ENCODE measurements at regions not wholly inside any gene's neighbourhood (a gene's known extent, or its start where the extent isn't known, plus 50 kb on each side); places are given as distances from the start of the nearest gene placed in this dataset.

DNA sequence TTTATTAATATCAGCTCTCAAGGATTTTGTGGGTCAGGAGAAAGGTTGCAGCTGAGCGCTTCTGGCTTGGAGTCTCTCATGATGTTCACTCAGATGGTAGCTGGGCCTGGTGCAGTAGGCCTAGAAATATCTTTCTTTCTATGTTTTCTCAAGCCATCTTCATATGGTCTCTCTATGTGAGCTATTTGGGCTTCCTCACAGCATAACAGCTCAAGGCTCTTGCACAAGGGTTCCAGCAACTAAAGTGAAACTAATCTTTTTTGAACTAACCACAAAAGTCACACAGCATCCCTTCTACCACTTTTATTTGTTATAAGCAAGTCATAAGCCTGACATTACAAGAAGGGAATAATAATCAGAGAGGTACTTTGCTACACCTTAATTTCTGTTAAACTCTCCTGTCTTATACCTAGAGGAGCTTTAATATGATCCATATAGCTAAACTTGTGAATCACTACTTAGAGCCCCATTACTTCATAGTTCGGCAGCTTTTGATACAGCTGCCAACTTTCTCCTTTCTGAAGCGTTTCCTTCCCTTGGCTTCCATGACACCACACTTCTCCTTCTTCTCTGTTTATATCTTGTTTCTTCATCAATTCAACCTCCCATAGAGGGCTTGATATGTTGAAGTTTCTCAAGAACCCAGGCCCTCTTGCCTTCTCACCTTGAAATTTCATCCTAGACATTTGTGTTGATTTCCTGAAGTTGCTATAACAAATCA, 720.2 kb downstream of the LTN1 start:
- DNase-seq, result no peak

DNA sequence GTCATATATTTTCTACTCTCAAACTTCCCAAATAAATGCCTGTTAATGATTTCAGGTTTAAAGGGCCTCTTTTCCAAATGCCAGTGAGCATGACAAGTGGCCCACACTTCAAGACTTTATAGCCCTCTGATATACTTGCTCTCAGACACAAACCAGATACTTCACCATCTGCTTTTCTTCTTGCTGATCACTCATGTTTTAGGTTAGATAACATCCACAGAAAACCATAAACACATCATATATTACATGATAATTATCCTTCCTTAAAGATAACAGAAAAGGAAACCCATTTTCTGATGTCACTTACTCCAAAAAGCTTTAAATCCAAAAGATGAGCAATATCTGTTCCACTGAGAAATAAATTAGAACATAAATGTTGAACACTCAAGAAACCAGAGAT, 723.5 kb downstream of the LTN1 start:
- DNase-seq, result no peak

DNA sequence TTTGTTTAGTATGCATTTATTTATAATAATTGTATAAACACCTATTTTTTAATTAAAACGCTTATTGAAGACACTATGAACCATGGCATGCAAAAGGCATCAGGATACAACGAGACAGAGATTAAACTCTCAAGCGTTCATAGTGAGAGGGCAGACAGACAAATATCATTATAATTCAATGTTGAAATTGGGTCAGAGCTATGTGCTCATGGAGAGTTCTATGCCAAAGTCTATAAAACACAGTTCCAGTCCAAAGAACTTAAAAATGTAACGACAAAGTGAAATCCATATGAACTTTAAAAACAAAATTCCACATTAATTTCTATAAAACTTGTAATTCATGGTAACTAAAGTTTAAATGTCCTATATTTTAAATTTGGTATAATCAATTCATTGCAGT, 724.0 kb downstream of the LTN1 start:
- no peak for DNase-seq

DNA sequence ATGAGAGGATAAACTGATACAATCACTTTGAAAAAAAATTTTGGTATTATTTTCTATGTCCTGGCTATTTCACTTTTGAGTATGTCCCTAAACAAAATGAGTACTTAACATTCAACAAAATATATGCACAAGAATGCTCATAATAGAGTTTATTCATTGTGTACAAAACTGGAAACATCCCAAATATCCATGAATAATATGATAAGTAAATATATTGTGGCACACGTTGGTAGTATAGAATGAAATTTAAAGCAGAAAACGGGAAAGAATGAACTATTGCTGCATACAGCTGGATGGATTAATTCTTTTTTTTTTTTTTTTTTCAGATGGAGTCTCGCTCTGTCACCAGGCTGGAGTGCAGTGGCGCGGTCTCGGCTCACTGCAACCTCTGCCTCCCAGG, 725.2 kb downstream of the LTN1 start:
- DNase-seq, result no peak

DNA sequence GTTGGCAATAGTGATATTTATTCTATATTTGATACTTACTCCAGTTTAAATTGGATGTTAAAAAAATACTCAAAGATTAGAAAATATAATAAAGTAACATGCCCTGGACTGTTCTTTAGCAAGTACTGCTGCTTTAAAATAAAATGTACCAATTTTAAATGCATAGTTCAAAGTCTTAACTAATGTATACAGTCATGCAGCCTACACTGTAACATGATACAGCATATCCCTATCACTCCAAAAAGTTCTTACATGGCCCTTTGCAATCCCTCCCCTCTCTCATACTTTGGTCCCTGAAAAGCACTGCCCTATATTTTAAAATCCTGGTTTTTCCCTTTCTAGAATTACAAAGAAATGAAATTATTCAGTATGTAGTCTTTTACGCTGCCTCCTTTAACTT, 726.6 kb downstream of the LTN1 start:
- no peak for DNase-seq

DNA sequence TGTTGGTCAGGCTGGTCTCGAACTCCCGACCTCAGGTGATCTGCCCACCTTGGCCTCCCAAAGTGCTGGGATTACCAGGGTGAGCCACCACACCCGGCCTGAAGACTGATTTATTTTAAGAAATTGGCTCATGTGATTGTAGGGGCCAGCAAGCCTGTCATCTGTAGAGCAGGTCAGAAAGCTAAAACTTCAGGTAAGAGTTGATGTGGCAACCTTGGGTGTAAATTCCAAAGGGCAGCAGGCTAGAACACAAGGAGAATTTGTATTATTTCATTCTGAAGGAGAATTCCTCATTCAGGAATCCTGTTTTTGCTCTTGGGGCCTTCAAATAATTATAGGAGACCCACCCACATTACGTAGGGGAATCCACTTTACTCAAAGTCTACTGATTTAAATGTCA, 728.7 kb downstream of the LTN1 start:
- no peak for DNase-seq

DNA sequence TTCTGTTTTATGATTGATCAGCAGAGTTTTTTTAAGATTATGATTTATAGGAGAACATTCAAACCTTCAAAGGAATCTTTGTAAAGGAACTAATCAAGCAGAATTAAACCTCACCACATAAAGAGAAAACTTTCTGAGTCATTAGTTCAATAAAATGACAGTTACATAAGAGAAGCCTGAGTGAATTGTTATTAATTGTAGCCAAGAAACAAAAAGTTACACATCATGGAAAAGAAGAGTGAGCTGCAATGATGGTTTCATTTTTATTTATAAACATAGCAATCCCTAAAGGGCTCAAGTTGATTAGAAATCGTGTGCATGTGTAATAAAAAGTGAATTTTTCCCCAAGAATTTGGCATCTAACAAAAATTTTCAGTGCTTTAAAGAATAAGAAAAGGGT, 731.4 kb downstream of the LTN1 start:
- no peak for DNase-seq

DNA sequence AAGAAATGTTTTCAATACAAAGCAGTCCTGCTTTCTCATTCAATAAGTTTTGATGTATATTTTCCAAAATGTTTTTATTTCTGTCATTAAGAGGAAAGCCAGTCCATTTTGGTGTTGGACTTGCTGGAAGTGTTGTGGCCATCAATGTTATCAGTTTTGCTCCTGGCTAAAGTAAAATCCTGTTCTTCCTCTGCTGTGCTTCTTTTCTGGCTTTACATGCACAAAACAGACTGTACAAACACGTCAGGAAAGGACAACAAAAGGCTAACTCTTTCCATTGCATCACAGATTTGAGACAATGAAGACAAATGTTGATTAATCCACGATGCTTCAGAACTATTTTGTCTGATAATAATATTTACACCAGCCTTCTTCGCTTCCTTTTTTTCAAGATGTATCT, 735.4 kb downstream of the LTN1 start:
- DNase-seq, result peak; percentile 15

DNA sequence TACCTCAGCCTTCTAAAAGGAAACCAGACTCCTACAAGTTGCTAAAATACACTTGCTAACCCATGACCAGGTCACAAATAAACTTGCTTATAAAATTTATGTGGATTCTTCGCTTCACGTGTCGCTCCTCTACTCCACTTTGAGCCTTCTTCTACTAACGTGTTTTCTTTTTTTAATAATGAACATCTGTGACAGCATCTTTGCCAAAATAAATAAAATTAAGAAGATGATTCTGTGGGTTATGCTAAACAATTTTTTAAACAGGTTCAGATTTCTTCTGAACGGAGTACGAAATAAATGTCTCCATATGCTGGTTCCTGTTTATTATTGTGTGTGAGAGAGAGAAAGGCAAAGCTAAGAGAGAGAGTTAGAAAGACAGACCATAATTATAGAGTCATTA, 735.8 kb downstream of the LTN1 start:
- peak; percentile 43 for DNase-seq

DNA sequence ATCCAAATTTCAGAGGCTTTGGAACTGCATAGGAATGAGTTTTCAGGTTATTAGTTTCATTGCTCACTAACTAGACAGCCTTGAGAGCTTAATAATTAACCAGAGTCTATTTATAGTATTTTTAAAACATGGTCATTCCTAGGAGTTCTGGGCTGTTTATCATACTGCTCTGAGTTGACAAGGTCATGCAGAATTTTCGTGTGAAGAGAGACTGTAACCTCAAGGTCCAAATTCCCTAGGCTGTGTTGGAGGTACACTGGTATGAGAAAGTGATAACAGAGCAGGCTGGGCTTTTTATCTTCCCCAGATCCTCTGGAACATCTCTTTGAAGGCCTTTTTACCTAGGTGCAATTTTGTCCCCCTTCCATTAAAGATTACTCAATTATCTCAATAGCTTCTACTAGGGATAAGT, 736.3 kb downstream of the LTN1 start:
- DNase-seq, result no peak

DNA sequence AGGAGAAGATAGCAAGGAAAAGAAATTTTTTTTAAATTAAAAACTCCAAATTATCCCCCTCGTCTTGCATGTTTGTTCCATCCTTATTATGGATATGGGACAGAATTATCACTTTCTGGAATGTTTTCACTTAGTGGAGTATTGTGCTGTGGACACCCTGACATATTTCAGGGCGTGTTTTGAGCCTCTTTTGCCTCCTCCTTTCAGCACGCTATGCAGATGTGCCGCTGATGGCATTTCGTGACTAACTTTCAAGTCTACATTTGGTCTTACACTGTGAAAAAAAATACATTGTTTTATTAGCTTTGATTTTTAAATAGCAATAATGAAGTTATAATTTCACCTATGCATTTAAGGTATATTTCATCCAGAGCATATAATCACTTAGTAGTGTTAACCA, 738.7 kb downstream of the LTN1 start:
- DNase-seq, result no peak

DNA sequence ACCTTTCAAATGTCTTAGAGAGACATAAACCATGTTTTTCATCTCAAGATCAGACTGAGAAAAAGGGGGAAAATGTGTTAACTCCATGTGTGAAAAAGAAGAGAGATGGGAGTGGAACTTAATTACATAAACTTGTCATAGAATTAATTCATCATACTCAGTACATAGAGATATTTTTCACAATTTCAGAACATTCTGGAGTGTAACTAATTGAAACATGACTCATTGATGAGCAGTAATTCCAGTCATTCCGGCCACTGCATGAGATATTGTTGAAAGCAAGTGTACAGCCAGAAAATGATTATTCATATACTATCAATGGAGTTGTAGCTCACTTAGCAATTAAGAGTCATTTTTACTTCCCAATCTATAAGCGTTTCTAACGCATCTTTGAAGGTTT, 739.3 kb downstream of the LTN1 start:
- no peak for DNase-seq

DNA sequence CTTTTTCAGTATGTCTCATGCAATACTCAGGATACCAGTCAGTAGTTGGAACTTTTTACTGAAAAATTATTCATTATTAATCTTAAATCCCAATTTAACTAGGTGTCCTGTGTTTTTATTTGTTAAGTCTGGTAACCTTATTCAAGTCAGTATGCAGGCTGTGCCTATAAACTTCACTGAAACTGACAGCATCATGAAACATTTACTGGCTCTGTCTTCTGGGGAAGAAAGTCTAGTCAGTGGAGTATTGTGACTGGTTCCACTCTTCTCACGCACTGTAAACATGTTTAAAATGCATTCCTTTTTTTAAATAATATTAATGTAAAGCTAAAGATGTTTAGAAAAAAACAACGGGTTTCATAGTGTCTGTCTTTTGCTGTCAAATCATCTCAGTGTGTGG, 739.7 kb downstream of the LTN1 start:
- DNase-seq, result no peak

DNA sequence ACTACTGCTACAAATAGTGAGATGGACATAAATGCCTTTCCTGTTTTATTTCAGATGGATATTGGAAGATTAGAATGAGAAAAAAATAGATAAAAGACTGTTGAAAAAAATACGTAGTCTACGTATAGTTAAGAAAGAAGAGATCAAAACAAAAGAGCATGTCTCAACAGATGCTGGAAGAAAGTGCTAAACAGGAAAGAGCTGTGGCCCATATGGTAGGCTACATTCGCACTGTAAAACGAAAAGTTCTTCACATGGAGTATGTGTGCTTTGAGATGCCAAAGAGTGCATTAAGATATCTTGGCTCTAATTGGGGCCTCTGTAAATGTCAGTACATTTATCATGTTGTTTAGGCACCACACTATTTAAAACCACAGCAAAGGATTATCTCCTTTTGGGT, 741.7 kb downstream of the LTN1 start:
- no peak for DNase-seq

DNA sequence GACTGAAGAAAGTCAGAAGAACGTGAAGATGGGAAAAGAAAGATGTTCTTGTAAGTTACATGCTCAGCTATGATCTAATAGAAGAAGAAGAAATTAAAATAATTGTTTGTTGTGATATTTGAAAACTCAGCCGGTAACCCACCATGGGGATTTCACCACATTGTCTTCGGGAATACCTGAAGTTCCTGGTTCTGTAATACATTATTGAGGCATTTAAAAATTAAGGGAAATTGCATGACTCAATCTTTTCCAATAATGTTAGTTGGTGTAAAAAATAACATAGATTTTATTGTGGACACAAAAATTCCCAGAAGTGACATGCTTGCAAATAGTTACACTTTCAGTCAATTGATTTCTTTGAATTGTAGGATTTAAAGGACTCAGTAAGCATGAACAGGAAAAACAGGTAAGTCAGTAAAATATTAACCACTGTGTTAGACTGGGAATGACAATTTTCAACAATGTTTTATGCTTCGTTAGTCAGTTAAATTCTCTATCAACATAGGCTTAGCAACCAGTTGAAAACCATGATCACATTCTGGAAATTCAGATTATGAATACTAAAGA, 745.1 kb downstream of the LTN1 start:
- peak; percentile 25 for DNase-seq

DNA sequence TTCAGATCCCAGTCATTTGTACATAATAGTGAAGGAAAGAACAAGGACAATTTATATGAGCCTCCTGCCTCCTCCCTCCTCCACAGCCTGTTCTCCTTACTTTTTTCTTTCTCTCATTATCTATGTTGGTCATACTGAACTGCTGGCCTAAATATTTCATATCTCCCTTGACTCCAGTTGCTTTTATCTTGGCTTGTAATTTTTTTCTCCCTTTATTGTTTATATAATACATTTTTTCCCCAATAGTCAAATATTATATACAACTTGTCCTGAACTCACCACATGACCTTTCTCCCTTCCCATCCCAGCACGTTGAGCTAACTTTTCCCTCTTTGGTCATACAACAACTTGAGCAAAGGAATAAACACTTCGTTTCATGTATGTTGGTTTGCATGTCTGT, 752.1 kb downstream of the LTN1 start:
- DNase-seq, result no peak

DNA sequence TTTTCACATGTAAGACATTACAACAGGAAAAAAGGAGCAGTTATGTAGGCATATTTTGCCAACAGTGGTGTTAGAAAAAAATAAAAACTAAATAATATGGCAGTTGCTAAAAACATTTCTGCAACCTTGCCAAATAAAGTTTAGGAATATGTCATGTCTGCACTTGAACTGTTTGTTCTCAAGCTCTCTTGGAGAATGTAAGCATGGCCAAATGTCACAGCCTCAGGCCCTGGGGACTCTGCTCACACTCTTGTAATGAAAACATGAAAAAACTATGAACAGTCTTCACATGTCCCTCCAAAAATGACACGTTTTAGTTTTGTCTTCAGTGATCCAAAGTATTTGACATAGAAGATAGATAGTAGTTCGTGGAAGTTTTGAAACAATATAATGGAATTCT, 753.3 kb downstream of the LTN1 start:
- peak; percentile 75 for DNase-seq

DNA sequence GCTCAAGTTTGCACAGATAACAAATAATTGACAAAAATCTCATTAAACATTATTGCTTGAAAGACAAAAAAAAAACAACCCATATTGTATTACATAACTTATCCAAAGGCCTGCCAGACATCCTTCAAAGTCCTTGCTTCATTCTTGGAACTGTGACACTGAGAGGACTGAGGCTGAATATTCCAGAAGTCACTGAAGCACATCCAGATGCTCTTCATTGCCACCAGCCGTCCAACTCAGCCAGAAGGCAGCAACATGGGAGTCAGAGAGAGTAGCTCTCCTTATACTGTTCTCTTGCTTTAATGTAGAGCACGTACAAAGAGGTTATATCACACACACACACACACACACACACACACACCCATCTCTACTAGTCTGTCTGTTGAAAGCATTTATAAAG, 755.0 kb downstream of the LTN1 start:
- no peak for DNase-seq

DNA sequence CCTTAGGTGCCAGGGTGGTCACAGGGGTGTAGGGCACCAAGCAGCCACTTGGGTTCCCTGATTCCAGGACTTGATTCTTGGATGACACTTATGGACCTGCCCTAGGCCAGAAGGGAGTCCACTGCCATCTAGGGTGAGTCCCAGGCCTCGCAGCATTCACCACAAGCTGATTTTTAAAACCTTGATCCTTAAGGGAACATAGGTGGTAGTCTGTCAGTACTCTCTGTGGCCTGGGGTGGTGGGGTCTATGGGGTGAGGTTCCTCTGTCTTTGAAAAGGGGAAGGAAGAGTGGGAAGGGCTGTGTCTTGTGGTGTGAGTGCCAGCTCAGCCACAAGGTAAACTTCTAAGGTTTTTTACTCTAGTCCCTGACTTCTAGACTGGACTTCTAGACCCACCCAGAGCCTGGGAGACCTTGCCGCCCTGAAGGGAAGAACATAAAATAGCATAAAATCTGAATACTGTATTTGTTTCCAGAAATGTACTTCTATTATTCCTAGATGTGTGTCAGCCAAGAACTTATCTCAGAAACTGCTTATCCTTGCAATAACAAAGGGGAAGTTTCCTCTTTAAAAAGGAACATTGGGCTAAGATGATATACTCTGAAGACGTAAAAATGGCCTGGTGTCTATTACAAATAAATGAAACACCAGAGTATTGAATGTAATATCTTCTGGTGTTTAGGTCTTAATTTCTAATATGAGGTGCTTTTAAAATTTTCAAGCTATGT, 757.3 kb downstream of the LTN1 start:
- DNase-seq, result no peak

DNA sequence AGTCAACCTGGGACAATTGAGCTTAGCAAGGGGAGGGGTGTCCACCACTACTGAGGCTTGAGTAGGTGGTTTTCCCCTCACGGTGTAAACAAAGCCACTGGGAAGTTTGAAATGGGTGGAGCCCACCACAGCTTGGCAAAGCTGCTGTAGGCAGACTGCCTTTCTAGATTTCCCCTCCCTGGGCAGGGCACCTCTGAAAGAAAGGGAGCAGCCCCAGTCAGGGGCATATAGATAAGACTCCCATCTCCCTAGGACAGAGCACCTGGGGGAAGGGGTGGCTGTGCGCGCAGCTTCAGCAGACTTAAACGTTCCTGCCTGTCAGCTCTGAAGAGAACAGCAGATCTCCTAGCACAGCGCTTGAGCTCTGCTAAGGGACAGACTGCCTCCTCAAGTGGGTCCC, 758.4 kb downstream of the LTN1 start:
- no peak for DNase-seq

DNA sequence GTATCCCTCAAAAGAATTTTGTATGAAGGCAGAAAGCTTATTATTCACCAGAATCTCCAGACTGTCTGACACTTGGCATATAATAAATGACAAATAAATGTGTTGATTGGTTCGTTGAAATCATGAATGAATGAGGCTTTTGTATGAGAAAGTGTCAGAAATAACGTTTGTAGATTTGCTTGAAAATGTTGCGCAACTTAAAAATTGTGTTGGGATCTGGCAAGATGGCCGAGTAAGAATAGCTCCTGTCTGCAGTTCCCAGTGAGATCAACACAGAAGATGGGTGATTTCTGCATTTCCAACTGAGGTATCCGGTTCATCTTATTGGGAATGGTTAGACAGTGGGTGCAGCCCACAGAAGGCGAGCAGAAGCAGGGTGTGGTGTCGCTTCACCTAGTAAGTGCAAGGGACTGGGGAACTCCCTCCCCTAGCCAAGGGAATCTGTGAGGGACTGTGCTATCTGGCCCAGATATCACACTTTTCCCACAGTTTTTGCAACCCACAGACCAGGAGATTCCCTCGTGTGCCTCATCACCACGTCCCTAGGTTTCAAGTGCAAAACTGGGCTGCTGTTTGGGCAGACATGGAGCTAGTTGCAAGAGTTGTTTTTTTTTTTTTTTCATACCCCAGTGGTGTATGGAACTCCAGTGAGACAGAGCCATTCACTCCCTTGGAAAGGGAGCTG, 759.0 kb downstream of the LTN1 start:
- DNase-seq, result no peak

DNA sequence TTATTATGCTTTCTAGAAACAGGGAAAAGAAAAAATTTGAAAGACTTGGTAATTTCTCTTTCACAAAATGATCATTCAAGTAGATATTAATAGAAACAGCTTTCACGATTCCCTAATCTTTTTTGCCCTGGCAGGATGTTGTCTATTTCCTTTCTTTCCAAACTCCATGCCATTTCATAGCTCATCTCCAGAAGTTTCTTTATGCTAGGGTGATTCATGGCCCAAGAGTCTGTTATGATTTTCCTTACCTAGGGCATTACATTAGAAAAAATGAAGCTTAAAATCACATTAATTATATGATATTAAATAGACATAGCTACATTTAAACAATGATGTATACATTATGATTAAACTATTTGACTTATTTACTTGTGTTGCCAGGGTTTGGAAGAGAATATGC, 762.1 kb downstream of the LTN1 start:
- DNase-seq, result no peak

DNA sequence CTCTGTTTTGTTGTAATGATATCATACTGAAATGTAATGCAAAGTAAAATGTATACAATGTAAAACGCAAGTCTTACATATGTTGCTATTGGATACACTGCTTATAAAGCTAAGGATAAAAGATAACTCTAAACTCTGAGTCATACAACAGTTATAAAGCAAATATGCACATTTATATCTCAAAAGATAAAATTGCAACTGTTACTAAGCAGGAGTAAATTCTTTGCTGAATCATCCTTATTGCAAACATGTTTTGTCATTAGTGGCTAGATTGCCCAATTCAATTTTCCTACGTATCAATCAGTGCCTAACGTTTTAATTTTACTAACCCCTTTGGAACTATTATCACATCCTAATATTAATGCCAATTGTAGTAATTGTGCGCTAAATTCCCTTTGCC, 762.9 kb downstream of the LTN1 start:
- no peak for DNase-seq

DNA sequence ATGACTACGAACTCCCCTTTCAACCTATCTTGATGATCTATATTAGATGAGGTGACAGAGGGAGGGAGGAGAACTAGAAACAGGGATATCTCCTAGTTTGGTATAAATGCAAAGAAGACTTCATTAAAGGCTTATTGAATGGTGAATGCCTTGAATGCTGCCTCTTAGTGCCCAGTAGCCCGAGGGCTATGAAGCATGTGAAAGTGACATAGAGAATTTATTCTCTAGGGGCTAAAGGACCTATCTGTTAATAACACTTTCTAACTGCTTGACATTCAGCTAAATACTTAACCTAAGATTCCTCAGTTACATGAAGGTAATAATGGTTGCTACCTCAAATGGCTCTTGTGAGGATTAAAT, 764.1 kb downstream of the LTN1 start:
- DNase-seq, result no peak
